Keratinocyte (primary cell): ENCODE measurements at regions not wholly inside any gene's neighbourhood (a gene's known extent, or its start where the extent isn't known, plus 50 kb on each side); places are given as distances from the start of the nearest gene placed in this dataset.

ENCODE experiments used
- DNase-seq: peaks from one replicate; pipeline ENCODE4 v3.0.0-alpha.2; 2011; ENCODE audit warnings: low read depth, missing footprints, low spot score
- FAIRE-seq: peaks from 2 replicates; lab custom pipeline; 2011; peaks lifted over from hg19 to GRCh38; lab: Jason Lieb, UNC
- H2AFZ ChIP-seq: 2 replicates; pipeline ENCODE4 v1.6.0; 2012; ENCODE audit warnings: low read length, control low read depth, inconsistent platforms; ENCODE audit not compliant: control insufficient read depth
- H3K27ac ChIP-seq: 2 replicates; pipeline ENCODE4 v1.5.1; 2011; ENCODE audit warnings: low read length; ENCODE audit not compliant: control insufficient read depth, insufficient read depth
- H3K27me3 ChIP-seq: 3 replicates; pipeline ENCODE4 v1.6.0; 2011; ENCODE audit warnings: low read length; ENCODE audit not compliant: control insufficient read depth, insufficient read depth; ENCODE audit errors: extremely low read depth
- H3K36me3 ChIP-seq, 2 experiments: 2 replicates in 1 of 2; 3 replicates in 1 of 2; pipeline ENCODE4 v1.5.1; 2011; ENCODE audit warnings: low read length in 2 of 2, mild to moderate bottlenecking in 1 of 2; ENCODE audit not compliant: control insufficient read depth in 2 of 2, insufficient read depth in 2 of 2; ENCODE audit errors: extremely low read depth in 1 of 2
- H3K4me1 ChIP-seq: 3 replicates; pipeline ENCODE4 v1.5.1; 2011; ENCODE audit warnings: low read length; ENCODE audit not compliant: control insufficient read depth, insufficient read depth; ENCODE audit errors: extremely low read depth
- H3K4me2 ChIP-seq: 3 replicates; pipeline ENCODE4 v1.6.0; 2011; ENCODE audit warnings: low read depth, low read length; ENCODE audit not compliant: control insufficient read depth, insufficient read depth; ENCODE audit errors: extremely low read depth
- H3K4me3 ChIP-seq, 3 experiments: fragments of 200-600 bp in 1 of 3; sonication (generic) in 1 of 3; 2 replicates in 2 of 3; 3 replicates in 1 of 3; pipeline ENCODE4 v1.5.1; 2011 to 2016; ENCODE audit warnings: low read length in 3 of 3, mild to moderate bottlenecking in 3 of 3, control low read depth in 2 of 3, inconsistent platforms in 1 of 3, low read depth in 1 of 3, mixed read lengths in 1 of 3, mixed run types in 1 of 3, moderate library complexity in 1 of 3; ENCODE audit not compliant: control insufficient read depth in 2 of 3, insufficient read depth in 2 of 3; ENCODE audit errors: extremely low read depth in 1 of 3
- H3K79me2 ChIP-seq: 2 replicates; pipeline ENCODE4 v1.6.0; 2012; ENCODE audit warnings: low read length; ENCODE audit not compliant: control insufficient read depth, insufficient read depth
- H3K9ac ChIP-seq: 3 replicates; pipeline ENCODE4 v1.6.0; 2011; ENCODE audit warnings: low read length; ENCODE audit not compliant: control insufficient read depth, insufficient read depth; ENCODE audit errors: extremely low read depth
- H3K9me1 ChIP-seq: 3 replicates; pipeline ENCODE4 v1.6.0; 2011; ENCODE audit warnings: low read length; ENCODE audit not compliant: control insufficient read depth, insufficient read depth; ENCODE audit errors: extremely low read depth
- H3K9me3 ChIP-seq: 2 replicates; pipeline ENCODE4 v1.5.1; 2012; ENCODE audit warnings: low read depth, low read length; ENCODE audit not compliant: control insufficient read depth
- H4K20me1 ChIP-seq: 3 replicates; pipeline ENCODE4 v1.6.0; 2011; ENCODE audit warnings: low read length; ENCODE audit not compliant: control insufficient read depth, insufficient read depth; ENCODE audit errors: extremely low read depth
- EZH2 ChIP-seq: IDR thresholded peaks from one replicate; pipeline ENCODE4 v1.6.1; 2012; ENCODE audit warnings: inconsistent platforms, mild to moderate bottlenecking, low read length, moderate library complexity
- dilution Hi-C: fragments of 300-500 bp; cut with MboI; formaldehyde crosslinking; loops from one replicate; pipeline ENCODE4 v1.7.0; 2020; ENCODE audit warnings: low sequenced_read_pairs; ENCODE audit not compliant: extremely low pct_ligation_motif_present
- TF ChIP-seq, protein P1 (sequence below), 3 experiments: IDR thresholded peaks in 1 of 3; conservative IDR thresholded peaks in 1 of 3; optimal IDR thresholded peaks in 1 of 3; 2 replicates in 2 of 3; 3 replicates in 1 of 3; pipeline versions ENCODE3 to v1.5.1; 2011; ENCODE audit warnings: low read length in 3 of 3, mild to moderate bottlenecking in 3 of 3, moderate library complexity in 2 of 3, control low read depth in 1 of 3, inconsistent platforms in 1 of 3; ENCODE audit not compliant: insufficient read depth in 2 of 3; ENCODE audit errors: extremely low read depth in 1 of 3

- Histone ChIP-seq H3K4me1 (peaks cover 12% of the 10 kb centered on the region), H3K4me3 (no peak overlapping the region), H3K9me3 (no peaks in the 10 kb centered on the region), H3K4me2 (no peak overlapping the region), H4K20me1 (no peaks in the 10 kb centered on the region), H3K79me2 (no peaks in the 10 kb centered on the region), H3K36me3 (no peaks in the 10 kb centered on the region), H3K27ac (no peak overlapping the region), H3K9me1 (no peaks in the 10 kb centered on the region), H3K9ac (no peak overlapping the region), H3K27me3 (no peaks in the 10 kb centered on the region), H2AFZ (no peak overlapping the region)
- DNase-seq = no peak
- FAIRE-seq = no peak
- TF ChIP-seq, protein P1, sequence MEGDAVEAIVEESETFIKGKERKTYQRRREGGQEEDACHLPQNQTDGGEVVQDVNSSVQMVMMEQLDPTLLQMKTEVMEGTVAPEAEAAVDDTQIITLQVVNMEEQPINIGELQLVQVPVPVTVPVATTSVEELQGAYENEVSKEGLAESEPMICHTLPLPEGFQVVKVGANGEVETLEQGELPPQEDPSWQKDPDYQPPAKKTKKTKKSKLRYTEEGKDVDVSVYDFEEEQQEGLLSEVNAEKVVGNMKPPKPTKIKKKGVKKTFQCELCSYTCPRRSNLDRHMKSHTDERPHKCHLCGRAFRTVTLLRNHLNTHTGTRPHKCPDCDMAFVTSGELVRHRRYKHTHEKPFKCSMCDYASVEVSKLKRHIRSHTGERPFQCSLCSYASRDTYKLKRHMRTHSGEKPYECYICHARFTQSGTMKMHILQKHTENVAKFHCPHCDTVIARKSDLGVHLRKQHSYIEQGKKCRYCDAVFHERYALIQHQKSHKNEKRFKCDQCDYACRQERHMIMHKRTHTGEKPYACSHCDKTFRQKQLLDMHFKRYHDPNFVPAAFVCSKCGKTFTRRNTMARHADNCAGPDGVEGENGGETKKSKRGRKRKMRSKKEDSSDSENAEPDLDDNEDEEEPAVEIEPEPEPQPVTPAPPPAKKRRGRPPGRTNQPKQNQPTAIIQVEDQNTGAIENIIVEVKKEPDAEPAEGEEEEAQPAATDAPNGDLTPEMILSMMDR (optimal IDR thresholded peaks at IDR 0.05 in 1 of 3, IDR thresholded peaks at IDR 0.05 in 1 of 3, conservative IDR thresholded peaks at IDR 0.05 in 1 of 3; ENCODE audit: extremely low read depth in 1 of 3, insufficient read depth in 2 of 3, low read length in 3 of 3) = no peak
- TF ChIP-seq EZH2 = no peak
- dilution Hi-C loops = no loop called here
Observed at GRCh38 chr11:69397732-69398131, 83.7 kb upstream of the LINC01488 start.

DNA sequence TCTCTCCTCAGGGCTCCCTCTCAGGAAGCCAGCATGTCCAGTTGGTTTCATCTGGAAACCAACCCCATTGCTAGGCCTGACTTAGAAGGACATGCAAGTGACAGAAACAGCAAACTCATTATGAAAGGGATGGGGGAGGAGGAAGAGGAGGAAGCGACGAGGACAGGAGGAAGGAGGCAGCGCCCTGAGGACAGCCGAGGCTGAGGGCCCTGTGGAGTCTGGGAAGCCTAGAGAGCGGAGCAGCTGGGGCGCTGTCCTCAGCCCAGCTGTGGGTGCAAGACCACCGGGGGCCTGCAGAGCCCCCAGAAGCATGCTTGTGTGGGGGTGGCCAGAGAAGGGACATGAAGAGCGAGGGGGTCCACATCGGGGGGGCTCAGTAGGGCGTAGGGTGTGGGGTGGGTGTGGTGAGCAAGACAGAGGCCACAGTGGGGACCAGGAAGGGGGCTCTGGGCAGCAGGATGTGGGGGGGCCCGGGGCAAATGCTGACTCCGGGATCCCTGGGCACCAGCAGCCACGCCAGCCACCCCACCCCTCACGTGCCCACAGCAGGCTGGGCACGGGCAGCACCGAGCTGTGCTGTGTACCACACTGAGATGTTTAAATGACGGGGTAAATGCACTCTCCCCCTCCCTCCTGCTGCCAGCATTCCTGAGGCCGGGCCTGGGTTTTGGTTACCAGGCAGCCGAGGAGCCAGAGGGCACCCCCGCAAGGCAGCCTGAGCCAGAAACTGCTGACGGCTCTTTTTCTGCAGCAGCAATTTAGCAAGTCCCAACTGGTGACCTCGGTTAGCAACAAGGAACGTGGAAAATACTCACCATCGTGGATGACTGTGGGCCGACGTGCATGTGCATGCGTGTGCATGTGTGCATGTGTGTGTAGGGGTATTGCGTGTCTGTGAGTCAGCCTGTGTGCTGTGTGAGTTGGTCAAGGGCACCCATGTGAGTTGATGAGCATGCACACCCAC lies 82.7 kb upstream of the LINC01488 start:
- no peak for TF ChIP-seq EZH2
- TF ChIP-seq, protein P1 (optimal IDR thresholded peaks at IDR 0.05 in 1 of 3, IDR thresholded peaks at IDR 0.05 in 1 of 3, conservative IDR thresholded peaks at IDR 0.05 in 1 of 3; ENCODE audit: extremely low read depth in 1 of 3, insufficient read depth in 2 of 3, low read length in 3 of 3) = no peak
- no peaks in the 10 kb centered on the region for H3K79me2 ChIP-seq
- H3K36me3 ChIP-seq = no peaks in the 10 kb centered on the region
- no peak overlapping the region for H2AFZ ChIP-seq
- peak overlapping the region; percentile 8 for H3K27ac ChIP-seq
- peak overlapping the region; percentile 22 for H3K9ac ChIP-seq
- H3K4me3 ChIP-seq = no peak overlapping the region
- H3K4me1 ChIP-seq = peaks cover 12% of the 10 kb centered on the region
- H3K9me1 ChIP-seq = no peaks in the 10 kb centered on the region
- H3K4me2 ChIP-seq = peak overlapping the region; percentile 37
- H4K20me1 ChIP-seq = no peaks in the 10 kb centered on the region
- peak; percentile 86 for DNase-seq
- no peaks in the 10 kb centered on the region for H3K9me3 ChIP-seq
- peaks cover 2% of the 10 kb centered on the region for H3K27me3 ChIP-seq
- peak; percentile 26 for FAIRE-seq
- dilution Hi-C loops = no loop called here
